NT2/D1 (cell line): ENCODE measurements at regions not wholly inside any gene's neighbourhood (a gene's known extent, or its start where the extent isn't known, plus 50 kb on each side); places are given as distances from the start of the nearest gene placed in this dataset.

Experiments used
- SUZ12 ChIP-seq: IDR thresholded peaks from 2 replicates; pipeline ENCODE4 v1.6.1; 2011; ENCODE audit not compliant: insufficient read length, insufficient read depth; ENCODE audit errors: extremely low read depth
- ZNF274 ChIP-seq: IDR thresholded peaks from 2 replicates; pipeline ENCODE4 v1.6.1; 2011; ENCODE audit warnings: mild to moderate bottlenecking, low read depth, low read length

DNA sequence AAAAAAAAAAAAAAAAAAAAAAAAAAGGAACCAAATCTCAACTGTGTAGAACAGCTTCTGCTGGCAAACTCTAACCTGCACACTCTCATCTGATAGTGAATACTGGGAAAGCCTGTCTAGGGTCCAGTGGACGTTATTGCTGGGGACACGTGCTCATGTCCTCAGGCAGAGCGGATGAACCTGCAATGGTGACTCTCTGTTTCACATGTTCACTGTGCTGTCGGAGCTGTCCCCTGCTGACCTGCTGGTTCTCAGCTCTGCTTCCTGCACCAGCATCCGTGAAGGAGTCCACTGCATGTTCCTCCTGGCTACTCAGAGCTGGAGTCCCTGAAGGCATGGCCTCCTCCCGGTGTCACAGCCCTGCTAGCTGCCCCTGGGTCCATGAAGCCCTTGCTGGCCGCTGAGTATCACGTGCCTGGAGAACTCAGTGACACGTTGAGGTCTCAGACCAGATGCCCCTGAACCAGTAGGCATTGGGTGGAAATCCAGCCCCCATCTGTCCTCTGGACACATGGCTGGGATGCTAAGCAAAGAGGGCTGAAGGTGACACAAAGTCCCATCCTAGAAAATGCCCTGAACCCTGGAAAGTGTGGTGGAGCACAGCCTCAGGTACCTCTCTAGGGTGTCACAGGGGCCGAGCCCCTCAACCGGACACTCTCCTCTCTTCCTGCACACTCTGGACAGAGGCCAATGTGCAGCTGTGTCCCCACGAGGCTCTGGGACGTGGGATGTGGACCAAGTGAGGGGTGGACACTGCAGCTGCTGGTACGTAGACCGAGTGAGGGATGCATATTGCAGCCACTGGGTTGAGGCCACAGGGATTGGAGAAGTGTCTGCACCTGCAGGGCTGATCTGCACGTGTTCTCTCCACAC, 54.9 kb upstream of the FRMD1 start:
- TF ChIP-seq ZNF274 (no peak), SUZ12 (no peak)
